BJ (cell line): ENCODE measurements at regions not wholly inside any gene's neighbourhood (a gene's known extent, or its start where the extent isn't known, plus 50 kb on each side); places are given as distances from the start of the nearest gene placed in this dataset.
A peak's percentile ranks its signal among the peaks of the same experiment; 100 is the strongest.

Source experiments
- CTCF ChIA-PET: fragments of 350-600 bp; formaldehyde crosslinking; extraction: SDS; loops from one replicate; lab custom pipeline; 2021; ENCODE audit warnings: antibody characterized with exemption, inconsistent platforms; lab: Yijun Ruan, JAX
- POLR2A ChIA-PET: fragments of 300-600 bp; sonication (Branson Sonifier 250); formaldehyde crosslinking; extraction: SDS; loops from one replicate; lab custom pipeline; 2021; ENCODE audit warnings: antibody characterized with exemption; lab: Charles Lee
- DNase-seq: peaks from one replicate; pipeline ENCODE4 v3.0.0-alpha.2; 2011; ENCODE audit warnings: low read depth
- H3K27me3 ChIP-seq: 2 replicates; pipeline ENCODE4 v1.6.0; 2011; ENCODE audit warnings: low read length; ENCODE audit not compliant: control insufficient read depth, insufficient read depth
- H3K36me3 ChIP-seq: 2 replicates; pipeline ENCODE4 v1.5.1; 2011; ENCODE audit warnings: low read length; ENCODE audit not compliant: control insufficient read depth, insufficient read depth
- H3K4me3 ChIP-seq: 2 replicates; pipeline ENCODE4 v1.5.1; 2011; ENCODE audit warnings: low read depth, mild to moderate bottlenecking, control low read depth, low read length
- TF ChIP-seq, protein P1 (sequence below): IDR thresholded peaks from 2 replicates; pipeline ENCODE4 v1.5.1; 2011; ENCODE audit warnings: low read depth, mild to moderate bottlenecking, control low read depth, inconsistent platforms, low read length, moderate library complexity; ENCODE audit not compliant: insufficient read depth

- Histone ChIP-seq H3K27me3 (no peaks in the 10 kb centered on the region), H3K4me3 (no peak overlapping the region), H3K36me3 (no peaks in the 10 kb centered on the region)
- CTCF ChIA-PET: interaction anchor here (0.6 kb wide), 1 partner anchor 1631 kb away, joined by 3 read pairs; no protein-coding TSS in a partner anchor
- POLR2A ChIA-PET: no interaction called here
- TF ChIP-seq, protein P1, sequence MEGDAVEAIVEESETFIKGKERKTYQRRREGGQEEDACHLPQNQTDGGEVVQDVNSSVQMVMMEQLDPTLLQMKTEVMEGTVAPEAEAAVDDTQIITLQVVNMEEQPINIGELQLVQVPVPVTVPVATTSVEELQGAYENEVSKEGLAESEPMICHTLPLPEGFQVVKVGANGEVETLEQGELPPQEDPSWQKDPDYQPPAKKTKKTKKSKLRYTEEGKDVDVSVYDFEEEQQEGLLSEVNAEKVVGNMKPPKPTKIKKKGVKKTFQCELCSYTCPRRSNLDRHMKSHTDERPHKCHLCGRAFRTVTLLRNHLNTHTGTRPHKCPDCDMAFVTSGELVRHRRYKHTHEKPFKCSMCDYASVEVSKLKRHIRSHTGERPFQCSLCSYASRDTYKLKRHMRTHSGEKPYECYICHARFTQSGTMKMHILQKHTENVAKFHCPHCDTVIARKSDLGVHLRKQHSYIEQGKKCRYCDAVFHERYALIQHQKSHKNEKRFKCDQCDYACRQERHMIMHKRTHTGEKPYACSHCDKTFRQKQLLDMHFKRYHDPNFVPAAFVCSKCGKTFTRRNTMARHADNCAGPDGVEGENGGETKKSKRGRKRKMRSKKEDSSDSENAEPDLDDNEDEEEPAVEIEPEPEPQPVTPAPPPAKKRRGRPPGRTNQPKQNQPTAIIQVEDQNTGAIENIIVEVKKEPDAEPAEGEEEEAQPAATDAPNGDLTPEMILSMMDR: no peak
- DNase-seq: peak; percentile 82
Measured at GRCh38 chr18:43893001-43893637, 615.8 kb upstream of the SYT4 start.

- H3K27me3 ChIP-seq: no peaks in the 10 kb centered on the region
- POLR2A ChIA-PET: no interaction called here
- no peak for DNase-seq
- CTCF ChIA-PET: interaction anchor here (0.7 kb wide), 1 partner anchor 8 kb away, joined by 5 read pairs; no protein-coding TSS in a partner anchor
- H3K36me3 ChIP-seq: no peaks in the 10 kb centered on the region
- H3K4me3 ChIP-seq: no peak overlapping the region
- TF ChIP-seq, protein P1: no peak
Measured at GRCh38 chr18:43904209-43904837, 627.0 kb upstream of the SYT4 start.

GRCh38 chr18:43914018-43914417 lies 636.7 kb upstream of the SYT4 start:
- no peaks in the 10 kb centered on the region for H3K36me3 ChIP-seq
- no peak for DNase-seq
- TF ChIP-seq, protein P1: no peak
- no peaks in the 10 kb centered on the region; the same call in 1 of the 2 replicates for H3K27me3 ChIP-seq
- H3K4me3 ChIP-seq: no peak overlapping the region
- ChIA-PET POLR2A (no interaction called here), CTCF (no interaction called here)

- H3K27me3 ChIP-seq: no peaks in the 10 kb centered on the region
- TF ChIP-seq, protein P1: no peak
- ChIA-PET POLR2A (no interaction called here), CTCF (no interaction called here)
- no peaks in the 10 kb centered on the region for H3K36me3 ChIP-seq
- DNase-seq: no peak
- no peak overlapping the region for H3K4me3 ChIP-seq
Measured at GRCh38 chr18:43916984-43917383, 639.7 kb upstream of the SYT4 start.

DNA sequence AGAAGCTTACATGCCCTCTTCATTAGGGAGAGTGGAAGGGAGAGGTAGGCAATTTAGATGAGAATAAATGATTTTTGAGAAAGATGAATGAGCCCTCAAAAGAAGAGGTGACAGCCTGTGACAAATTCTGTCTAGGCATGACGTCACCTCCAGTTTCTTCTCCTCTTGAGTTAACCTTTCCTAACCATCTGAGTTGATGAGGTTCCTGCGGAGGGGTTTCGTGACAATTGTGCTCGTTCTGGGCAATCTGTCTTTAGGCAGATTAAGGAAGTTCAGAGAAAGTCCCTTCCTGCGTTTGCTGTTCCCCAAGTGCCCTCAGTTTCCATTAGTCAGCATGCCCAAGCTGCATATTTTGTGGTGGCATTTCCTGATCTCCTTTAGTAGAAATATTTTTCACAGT lies 640.2 kb upstream of the SYT4 start:
- TF ChIP-seq, protein P1: no peak
- ChIA-PET CTCF (no interaction called here), POLR2A (no interaction called here)
- Histone ChIP-seq H3K36me3 (no peaks in the 10 kb centered on the region), H3K4me3 (no peak overlapping the region), H3K27me3 (no peaks in the 10 kb centered on the region)
- no peak for DNase-seq
